Hepatocyte (in vitro differentiated cells): ENCODE measurements at regions not wholly inside any gene's neighbourhood (a gene's known extent, or its start where the extent isn't known, plus 50 kb on each side); places are given as distances from the start of the nearest gene placed in this dataset.

ENCODE experiments used
- DNase-seq: peaks from one replicate; pipeline ENCODE4 v3.0.0-alpha.2; 2016; ENCODE audit warnings: low spot score
- H2AFZ ChIP-seq: fragments of 200-600 bp; sonication (generic); 2 replicates; pipeline ENCODE4 v1.6.0; 2016; ENCODE audit warnings: antibody characterized with exemption, mild to moderate bottlenecking
- H3K27ac ChIP-seq: fragments of 200-600 bp; sonication (generic); 2 replicates; pipeline ENCODE4 v1.5.1; 2016; ENCODE audit warnings: mild to moderate bottlenecking
- H3K27me3 ChIP-seq: fragments of 200-600 bp; sonication (generic); 2 replicates; pipeline ENCODE4 v1.6.1; 2016
- H3K36me3 ChIP-seq: fragments of 200-600 bp; sonication (generic); replicated peaks from 2 replicates; pipeline ENCODE4 v1.5.1; 2016; ENCODE audit warnings: low read depth; ENCODE audit not compliant: insufficient read depth
- H3K4me1 ChIP-seq: fragments of 200-600 bp; sonication (generic); 2 replicates; pipeline ENCODE4 v1.5.1; 2016; ENCODE audit warnings: mild to moderate bottlenecking, moderate library complexity; ENCODE audit not compliant: insufficient read depth
- H3K4me2 ChIP-seq: fragments of 200-600 bp; sonication (generic); 2 replicates; pipeline ENCODE4 v1.6.0; 2016
- H3K4me3 ChIP-seq: fragments of 200-600 bp; sonication (generic); 2 replicates; pipeline ENCODE4 v1.5.1; 2016; ENCODE audit warnings: mild to moderate bottlenecking
- H3K79me2 ChIP-seq: fragments of 200-600 bp; sonication (generic); 2 replicates; pipeline ENCODE4 v1.6.0; 2017; ENCODE audit warnings: mild to moderate bottlenecking
- H3K9me2 ChIP-seq: fragments of 200-600 bp; sonication (generic); replicated peaks from 2 replicates; pipeline ENCODE4 v1.6.0; 2017; ENCODE audit warnings: mild to moderate bottlenecking; ENCODE audit not compliant: insufficient read depth
- H3K9me3 ChIP-seq: fragments of 200-600 bp; sonication (generic); 2 replicates; pipeline ENCODE4 v1.5.1; 2016; ENCODE audit warnings: low read depth, mild to moderate bottlenecking
- H4K20me1 ChIP-seq: fragments of 200-600 bp; sonication (generic); 2 replicates; pipeline ENCODE4 v1.6.0; 2016; ENCODE audit warnings: mild to moderate bottlenecking; ENCODE audit not compliant: insufficient read depth, poor library complexity, severe bottlenecking
- EZH2 ChIP-seq: fragments of 200-600 bp; sonication (generic); IDR thresholded peaks from 2 replicates; pipeline ENCODE4 v1.6.1; 2016; ENCODE audit warnings: antibody characterized with exemption, mild to moderate bottlenecking, borderline replicate concordance
- EZH2phosphoT487 ChIP-seq: fragments of 200-600 bp; sonication (generic); IDR thresholded peaks from one replicate; pipeline ENCODE4 v1.6.1; 2018; ENCODE audit warnings: antibody characterized with exemption, mild to moderate bottlenecking, low read depth, moderate library complexity; ENCODE audit not compliant: unreplicated experiment, severe bottlenecking
- WGBS: methylation state at CpG from one replicate; pipeline ENCODE4 v1.1.6; 2016; ENCODE audit warnings: low lambda C conversion rate; ENCODE audit errors: missing lambda C conversion rate; 5-methylcytosine and 5-hydroxymethylcytosine counted together
- TF ChIP-seq, protein P1 (sequence below): fragments of 200-600 bp; sonication (generic); IDR thresholded peaks from 2 replicates; pipeline ENCODE4 v1.5.1; 2016; ENCODE audit warnings: antibody characterized with exemption, mild to moderate bottlenecking; ENCODE audit not compliant: poor library complexity

DNA sequence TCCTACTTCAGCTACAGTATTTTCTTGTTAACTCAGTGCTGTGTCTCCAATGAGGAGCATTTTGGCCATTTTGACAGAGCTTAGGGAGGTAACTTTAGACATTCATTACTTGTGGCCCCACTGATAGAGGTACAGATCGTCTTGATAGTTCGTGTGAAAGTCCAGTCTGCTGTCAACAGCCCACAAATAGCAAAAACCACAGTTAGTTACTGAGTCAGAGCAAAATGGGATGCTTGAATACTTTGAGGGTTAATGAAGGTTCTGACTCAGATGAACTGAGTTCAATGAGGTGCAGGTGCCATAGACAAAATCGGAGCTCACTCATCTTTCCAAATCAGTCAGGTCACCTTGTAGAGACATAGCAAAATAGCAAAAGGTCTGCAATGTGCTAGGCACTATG lies 163.1 kb upstream of the TLE4 start:
- Histone ChIP-seq H3K9me3 (no peaks in the 10 kb centered on the region), H2AFZ (no peak overlapping the region), H3K79me2 (no peaks in the 10 kb centered on the region), H3K36me3 (no peaks in the 10 kb centered on the region), H3K4me1 (no peaks in the 10 kb centered on the region), H3K4me3 (no peak overlapping the region), H4K20me1 (no peaks in the 10 kb centered on the region), H3K9me2 (no peaks in the 10 kb centered on the region), H3K27me3 (no peaks in the 10 kb centered on the region), H3K27ac (no peak overlapping the region), H3K4me2 (no peak overlapping the region)
- WGBS, result 82% methylated on average over 3 of the region's 3 CpGs
- DNase-seq, result no peak
- TF ChIP-seq EZH2, result no peak
- TF ChIP-seq EZH2phosphoT487, result no peak
- TF ChIP-seq, protein P1, sequence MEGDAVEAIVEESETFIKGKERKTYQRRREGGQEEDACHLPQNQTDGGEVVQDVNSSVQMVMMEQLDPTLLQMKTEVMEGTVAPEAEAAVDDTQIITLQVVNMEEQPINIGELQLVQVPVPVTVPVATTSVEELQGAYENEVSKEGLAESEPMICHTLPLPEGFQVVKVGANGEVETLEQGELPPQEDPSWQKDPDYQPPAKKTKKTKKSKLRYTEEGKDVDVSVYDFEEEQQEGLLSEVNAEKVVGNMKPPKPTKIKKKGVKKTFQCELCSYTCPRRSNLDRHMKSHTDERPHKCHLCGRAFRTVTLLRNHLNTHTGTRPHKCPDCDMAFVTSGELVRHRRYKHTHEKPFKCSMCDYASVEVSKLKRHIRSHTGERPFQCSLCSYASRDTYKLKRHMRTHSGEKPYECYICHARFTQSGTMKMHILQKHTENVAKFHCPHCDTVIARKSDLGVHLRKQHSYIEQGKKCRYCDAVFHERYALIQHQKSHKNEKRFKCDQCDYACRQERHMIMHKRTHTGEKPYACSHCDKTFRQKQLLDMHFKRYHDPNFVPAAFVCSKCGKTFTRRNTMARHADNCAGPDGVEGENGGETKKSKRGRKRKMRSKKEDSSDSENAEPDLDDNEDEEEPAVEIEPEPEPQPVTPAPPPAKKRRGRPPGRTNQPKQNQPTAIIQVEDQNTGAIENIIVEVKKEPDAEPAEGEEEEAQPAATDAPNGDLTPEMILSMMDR, result no peak

DNA sequence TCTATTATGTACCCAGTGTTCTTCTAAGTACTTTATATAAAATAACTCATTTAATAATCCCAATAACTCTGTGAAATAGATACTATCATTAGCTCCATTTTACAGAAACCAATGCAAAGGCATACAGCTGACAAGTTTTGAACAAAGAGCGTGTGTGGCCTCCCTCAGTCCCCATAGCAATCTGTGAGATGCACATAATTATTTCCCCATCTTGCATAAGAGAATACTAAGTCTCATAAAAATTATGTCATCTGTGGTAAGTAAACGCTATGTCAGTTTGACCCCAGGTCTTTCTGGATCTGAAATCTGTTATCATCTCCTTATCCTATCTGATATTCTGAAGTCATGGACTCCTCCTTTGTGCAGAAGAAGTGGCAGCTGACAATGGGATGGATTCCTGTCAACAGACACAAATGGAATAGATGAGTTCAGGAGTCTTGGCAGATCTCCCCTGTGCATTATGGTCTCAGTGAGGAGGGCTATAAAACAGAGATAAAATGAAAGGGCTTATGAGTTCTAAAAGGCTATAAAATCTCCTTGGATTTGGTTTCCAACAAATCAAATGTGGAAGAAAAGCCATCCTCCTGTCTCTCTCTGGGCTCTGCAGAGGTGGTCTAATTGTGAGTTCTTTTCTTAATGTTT lies 162.5 kb upstream of the TLE4 start:
- no peaks in the 10 kb centered on the region for H3K27me3 ChIP-seq
- no peaks in the 10 kb centered on the region for H3K4me1 ChIP-seq
- H3K27ac ChIP-seq, result no peak overlapping the region
- TF ChIP-seq EZH2 (no peak), EZH2phosphoT487 (no peak)
- TF ChIP-seq, protein P1, result no peak
- no peak overlapping the region for H3K4me3 ChIP-seq
- no peaks in the 10 kb centered on the region for H4K20me1 ChIP-seq
- H3K79me2 ChIP-seq, result no peaks in the 10 kb centered on the region
- H3K9me3 ChIP-seq, result no peaks in the 10 kb centered on the region
- no peaks in the 10 kb centered on the region for H3K9me2 ChIP-seq
- H3K4me2 ChIP-seq, result peak overlapping the region; percentile 10
- WGBS, result 76% methylated on average over 2 of the region's 2 CpGs
- no peaks in the 10 kb centered on the region for H3K36me3 ChIP-seq
- peak; percentile 7 for DNase-seq
- H2AFZ ChIP-seq, result no peak overlapping the region

DNA sequence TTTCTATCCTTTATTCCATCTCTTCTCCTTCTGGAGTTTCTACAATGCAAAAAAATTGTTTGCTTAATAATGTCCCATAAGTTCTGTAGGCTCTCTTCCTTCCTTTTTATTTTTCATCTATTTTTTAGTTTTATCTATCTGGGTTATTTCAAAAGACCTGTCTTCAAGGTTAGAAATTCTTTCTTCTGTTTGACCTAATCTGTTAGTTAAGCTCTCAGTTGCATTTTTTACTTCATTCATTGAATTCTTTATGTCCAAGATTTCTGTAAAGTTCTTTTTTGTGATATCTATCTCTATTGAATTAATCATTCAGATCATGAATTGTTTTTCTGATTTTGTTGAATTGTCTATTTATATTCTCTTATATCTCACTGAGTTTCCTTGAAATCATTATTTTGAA lies 145.9 kb upstream of the TLE4 start:
- Histone ChIP-seq H3K79me2 (no peaks in the 10 kb centered on the region), H2AFZ (no peak overlapping the region), H3K9me3 (no peaks in the 10 kb centered on the region), H4K20me1 (no peaks in the 10 kb centered on the region), H3K36me3 (no peaks in the 10 kb centered on the region), H3K4me1 (no peaks in the 10 kb centered on the region), H3K27me3 (no peaks in the 10 kb centered on the region), H3K27ac (no peak overlapping the region), H3K4me3 (no peak overlapping the region), H3K4me2 (no peak overlapping the region), H3K9me2 (no peaks in the 10 kb centered on the region)
- no peak for DNase-seq
- no peak for TF ChIP-seq EZH2
- TF ChIP-seq, protein P1, result no peak
- no peak for TF ChIP-seq EZH2phosphoT487

DNA sequence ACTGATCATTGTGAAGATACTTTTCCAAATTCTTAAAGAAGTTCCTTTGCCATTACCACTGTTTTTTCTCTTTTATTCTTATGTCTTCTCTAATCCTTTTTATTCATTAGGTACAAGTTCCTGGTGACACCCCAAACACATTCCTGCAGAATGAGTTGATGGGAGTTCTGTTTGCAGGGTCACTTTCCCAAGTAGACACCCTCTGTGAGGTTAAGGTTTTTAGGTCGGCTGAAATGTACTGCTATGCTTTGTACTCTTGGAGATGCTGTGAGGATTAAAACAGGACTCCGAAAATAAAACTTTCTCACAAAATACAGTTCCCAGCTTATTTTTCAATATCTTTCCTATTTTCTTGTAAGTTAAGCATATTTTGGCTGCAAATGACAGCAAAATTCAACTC lies 143.3 kb upstream of the TLE4 start:
- no peak for DNase-seq
- WGBS, result 82% methylated on average over 2 of the region's 2 CpGs
- H2AFZ ChIP-seq, result no peak overlapping the region
- H3K9me2 ChIP-seq, result no peaks in the 10 kb centered on the region
- no peak for TF ChIP-seq EZH2phosphoT487
- no peaks in the 10 kb centered on the region for H3K4me1 ChIP-seq
- H3K4me2 ChIP-seq, result no peak overlapping the region
- no peak overlapping the region for H3K27ac ChIP-seq
- no peaks in the 10 kb centered on the region for H3K36me3 ChIP-seq
- no peak overlapping the region for H3K4me3 ChIP-seq
- no peaks in the 10 kb centered on the region for H3K79me2 ChIP-seq
- no peaks in the 10 kb centered on the region for H3K9me3 ChIP-seq
- H3K27me3 ChIP-seq, result no peaks in the 10 kb centered on the region
- no peaks in the 10 kb centered on the region for H4K20me1 ChIP-seq
